Testis (tissue), 2 donors: ENCODE measurements at regions not wholly inside any gene's neighbourhood (a gene's known extent, or its start where the extent isn't known, plus 50 kb on each side); places are given as distances from the start of the nearest gene placed in this dataset.

Source experiments
- POLR2A ChIP-seq: fragments of 450-650 bp; IDR thresholded peaks from one replicate; pipeline ENCODE4 v1.6.1; 2017; ENCODE audit warnings: antibody characterized with exemption, mild to moderate bottlenecking, moderate library complexity
- TF ChIP-seq, protein P1 (sequence below), 3 experiments: fragments of 450-650 bp in 2 of 3; fragments of 200-600 bp in 1 of 3; sonication (generic) in 1 of 3; IDR thresholded peaks; one replicate each; pipeline ENCODE4 v1.5.1; 2016 to 2019; ENCODE audit warnings: antibody characterized with exemption in 3 of 3, mild to moderate bottlenecking in 2 of 3, moderate library complexity in 1 of 3

DNA sequence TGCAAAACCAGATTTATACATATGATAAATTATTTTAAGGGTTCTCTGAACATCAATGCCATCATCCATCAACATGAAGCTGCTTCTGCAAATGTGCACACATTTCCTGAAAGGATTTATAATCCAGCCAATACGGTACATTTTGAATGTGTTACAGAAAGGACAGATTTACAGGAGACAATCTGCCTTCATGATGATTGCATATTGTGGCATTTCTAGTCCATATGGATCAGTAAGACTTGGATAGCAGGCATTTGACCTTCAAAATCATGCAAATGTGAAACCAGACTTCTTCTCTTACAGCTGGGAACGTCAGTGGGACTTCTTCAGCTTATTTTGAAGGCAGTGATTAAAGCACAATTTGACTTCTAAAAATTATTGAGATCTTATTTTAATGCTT is 217.3 kb upstream of the GK2 start:
- TF ChIP-seq POLR2A, result no peak
- TF ChIP-seq, protein P1, sequence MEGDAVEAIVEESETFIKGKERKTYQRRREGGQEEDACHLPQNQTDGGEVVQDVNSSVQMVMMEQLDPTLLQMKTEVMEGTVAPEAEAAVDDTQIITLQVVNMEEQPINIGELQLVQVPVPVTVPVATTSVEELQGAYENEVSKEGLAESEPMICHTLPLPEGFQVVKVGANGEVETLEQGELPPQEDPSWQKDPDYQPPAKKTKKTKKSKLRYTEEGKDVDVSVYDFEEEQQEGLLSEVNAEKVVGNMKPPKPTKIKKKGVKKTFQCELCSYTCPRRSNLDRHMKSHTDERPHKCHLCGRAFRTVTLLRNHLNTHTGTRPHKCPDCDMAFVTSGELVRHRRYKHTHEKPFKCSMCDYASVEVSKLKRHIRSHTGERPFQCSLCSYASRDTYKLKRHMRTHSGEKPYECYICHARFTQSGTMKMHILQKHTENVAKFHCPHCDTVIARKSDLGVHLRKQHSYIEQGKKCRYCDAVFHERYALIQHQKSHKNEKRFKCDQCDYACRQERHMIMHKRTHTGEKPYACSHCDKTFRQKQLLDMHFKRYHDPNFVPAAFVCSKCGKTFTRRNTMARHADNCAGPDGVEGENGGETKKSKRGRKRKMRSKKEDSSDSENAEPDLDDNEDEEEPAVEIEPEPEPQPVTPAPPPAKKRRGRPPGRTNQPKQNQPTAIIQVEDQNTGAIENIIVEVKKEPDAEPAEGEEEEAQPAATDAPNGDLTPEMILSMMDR (IDR thresholded peaks at IDR 0.05), result no peak
